EL (cell line): ENCODE measurements at regions not wholly inside any gene's neighbourhood (a gene's known extent, or its start where the extent isn't known, plus 50 kb on each side); places are given as distances from the start of the nearest gene placed in this dataset.

Source experiments
- DNase-seq: peaks from one replicate; pipeline ENCODE4 v3.0.0-alpha.2; 2016

GRCh38 chr13:47822036-47822435, 179.0 kb downstream of the SUCLA2 start:
- DNase-seq = no peak

- no peak for DNase-seq
Observed at GRCh38 chr13:47816831-47817230, 184.2 kb downstream of the SUCLA2 start.

GRCh38 chr13:47813718-47814117, 187.4 kb downstream of the SUCLA2 start:
- DNase-seq = no peak

- DNase-seq = no peak
Observed at GRCh38 chr13:47809411-47809810, 191.7 kb downstream of the SUCLA2 start.

GRCh38 chr13:47803131-47803530, 197.9 kb downstream of the SUCLA2 start:
- no peak for DNase-seq

GRCh38 chr13:47801555-47801954, 199.5 kb downstream of the SUCLA2 start:
- DNase-seq = no peak

- no peak for DNase-seq
Observed at GRCh38 chr13:47800593-47800992, 200.5 kb downstream of the SUCLA2 start.

GRCh38 chr13:47798906-47799305, 202.2 kb downstream of the SUCLA2 start:
- peak; percentile 26 for DNase-seq

- no peak for DNase-seq
Observed at GRCh38 chr13:47798194-47798593, 202.9 kb downstream of the SUCLA2 start.

- no peak for DNase-seq
Observed at GRCh38 chr13:47796816-47797215, 204.3 kb downstream of the SUCLA2 start.

- DNase-seq = peak; percentile 31
Observed at GRCh38 chr13:47794963-47795362, 206.1 kb downstream of the SUCLA2 start.

- DNase-seq = no peak
Observed at GRCh38 chr13:47790755-47791154, 210.3 kb downstream of the SUCLA2 start.

GRCh38 chr13:47788844-47789243, 212.2 kb downstream of the SUCLA2 start:
- no peak for DNase-seq

- DNase-seq = no peak
Observed at GRCh38 chr13:47774671-47774994, 226.4 kb downstream of the SUCLA2 start.

GRCh38 chr13:47764817-47765216, 236.3 kb downstream of the SUCLA2 start:
- no peak for DNase-seq

GRCh38 chr13:47757466-47758080, 243.5 kb downstream of the SUCLA2 start:
- no peak for DNase-seq

- DNase-seq = no peak
Observed at GRCh38 chr13:47747901-47748300, 253.2 kb downstream of the SUCLA2 start.

- peak; percentile 6 for DNase-seq
Observed at GRCh38 chr13:47726394-47726793, 274.7 kb downstream of the SUCLA2 start.

- no peak for DNase-seq
Observed at GRCh38 chr13:47723898-47724297, 277.2 kb downstream of the SUCLA2 start.

- DNase-seq = no peak
Observed at GRCh38 chr13:47719164-47719563, 281.9 kb downstream of the SUCLA2 start.

GRCh38 chr13:47718556-47718955, 282.5 kb downstream of the SUCLA2 start:
- DNase-seq = no peak

GRCh38 chr13:47708386-47708785, 292.7 kb downstream of the SUCLA2 start:
- DNase-seq = peak; percentile 75

- DNase-seq = no peak
Observed at GRCh38 chr13:47707414-47707813, 293.7 kb downstream of the SUCLA2 start.

GRCh38 chr13:47705185-47705584, 295.9 kb downstream of the SUCLA2 start:
- no peak for DNase-seq

GRCh38 chr13:47696674-47697073, 304.4 kb downstream of the SUCLA2 start:
- DNase-seq = no peak

GRCh38 chr13:47687577-47687976, 313.5 kb downstream of the SUCLA2 start:
- no peak for DNase-seq
